Endothelial cell of umbilical vein (primary cell): ENCODE measurements at regions not wholly inside any gene's neighbourhood (a gene's known extent, or its start where the extent isn't known, plus 50 kb on each side); places are given as distances from the start of the nearest gene placed in this dataset.

Source experiments
- BruUV-seq: library from RNA; stranded (reverse); fragments of 400-500 nt; replicated peaks from 2 replicates; lab custom pipeline; 2021; lab: Mats Ljungman, UMichigan
- CTCF ChIA-PET: fragments of 300-600, 350-600 bp; sonication (Branson Sonifier 250); formaldehyde crosslinking; loops from one replicate; lab custom pipeline; 2021; ENCODE audit warnings: antibody characterized with exemption, inconsistent platforms; lab: Charles Lee
- POLR2A ChIA-PET: fragments of 300-600, 350-600 bp; sonication (Branson Sonifier 250); formaldehyde crosslinking; loops from one replicate; lab custom pipeline; 2021; ENCODE audit warnings: antibody characterized with exemption, inconsistent platforms; lab: Charles Lee
- DNase-seq: peaks from one replicate; pipeline ENCODE4 v3.0.0-alpha.2; 2011; ENCODE audit warnings: low read depth, low spot score
- FAIRE-seq: peaks from 2 replicates; lab custom pipeline; 2011; peaks lifted over from hg19 to GRCh38; lab: Jason Lieb, UNC
- H2AFZ ChIP-seq: 2 replicates; pipeline ENCODE4 v1.6.0; 2012; ENCODE audit warnings: low read depth, low read length, control low read depth, inconsistent platforms
- H3K27ac ChIP-seq: 2 replicates; pipeline ENCODE4 v1.5.1; 2011; ENCODE audit warnings: low read depth, mild to moderate bottlenecking, control low read depth, low read length, moderate library complexity; ENCODE audit not compliant: insufficient read depth
- H3K27me3 ChIP-seq, 2 experiments: 2 replicates each; pipeline versions ENCODE4 v1.6.0 to v1.6.1; 2011; ENCODE audit warnings: low read length in 2 of 2, mixed read lengths in 1 of 2; ENCODE audit not compliant: control insufficient read depth in 2 of 2, insufficient read depth in 2 of 2
- H3K36me3 ChIP-seq, 2 experiments: 2 replicates in 1 of 2; 3 replicates in 1 of 2; pipeline ENCODE4 v1.5.1; 2011; ENCODE audit warnings: low read length in 2 of 2, mild to moderate bottlenecking in 1 of 2, moderate library complexity in 1 of 2; ENCODE audit not compliant: control insufficient read depth in 2 of 2, insufficient read depth in 2 of 2; ENCODE audit errors: extremely low read depth in 1 of 2
- H3K4me1 ChIP-seq: 3 replicates; pipeline ENCODE4 v1.5.1; 2011; ENCODE audit warnings: mild to moderate bottlenecking, low read length; ENCODE audit not compliant: control insufficient read depth, insufficient read depth; ENCODE audit errors: extremely low read depth
- H3K4me2 ChIP-seq: 2 replicates; pipeline ENCODE4 v1.6.1; 2011; ENCODE audit warnings: low read length, control low read depth, mixed read lengths; ENCODE audit not compliant: insufficient read depth
- H3K4me3 ChIP-seq, 3 experiments: fragments of 200-600 bp in 1 of 3; sonication (generic), shearing (Covaris generic) in 1 of 3; replicated peaks in 1 of 3; 2 replicates each; pipeline ENCODE4 v1.5.1; 2011 to 2016; ENCODE audit warnings: control low read depth in 3 of 3, low read length in 3 of 3, mild to moderate bottlenecking in 2 of 3, inconsistent platforms in 1 of 3, low read depth in 1 of 3, moderate library complexity in 1 of 3; ENCODE audit not compliant: insufficient read depth in 1 of 3
- H3K79me2 ChIP-seq: 2 replicates; pipeline ENCODE4 v1.6.0; 2012; ENCODE audit warnings: low read length, inconsistent platforms; ENCODE audit not compliant: control insufficient read depth, insufficient read depth
- H3K9ac ChIP-seq: replicated peaks from 2 replicates; pipeline ENCODE3; 2011; ENCODE audit warnings: low read length, control low read depth; ENCODE audit not compliant: insufficient read depth; ENCODE audit errors: extremely low read depth
- H3K9me1 ChIP-seq: replicated peaks from 3 replicates; pipeline ENCODE4 v1.6.0; 2011; ENCODE audit warnings: mild to moderate bottlenecking, low read length; ENCODE audit not compliant: control insufficient read depth, insufficient read depth; ENCODE audit errors: extremely low read depth
- H3K9me3 ChIP-seq: replicated peaks from 2 replicates; pipeline ENCODE4 v1.5.1; 2012; ENCODE audit warnings: low read length, inconsistent platforms; ENCODE audit not compliant: control insufficient read depth, insufficient read depth
- H4K20me1 ChIP-seq: replicated peaks from 2 replicates; pipeline ENCODE3; 2011; ENCODE audit warnings: mild to moderate bottlenecking, low read length; ENCODE audit not compliant: control insufficient read depth, insufficient read depth; ENCODE audit errors: extremely low read depth
- EZH2 ChIP-seq: IDR thresholded peaks from 2 replicates; pipeline ENCODE4 v1.6.1; 2012; ENCODE audit warnings: borderline replicate concordance, low read depth, mild to moderate bottlenecking, moderate library complexity, low read length, inconsistent platforms; ENCODE audit not compliant: severe bottlenecking
- FOS ChIP-seq: IDR thresholded peaks from 2 replicates; pipeline ENCODE4 v1.6.1; 2011; ENCODE audit warnings: mild to moderate bottlenecking, low read length, moderate library complexity, borderline replicate concordance; ENCODE audit not compliant: insufficient read depth
- GATA2 ChIP-seq: IDR thresholded peaks from 2 replicates; pipeline ENCODE4 v1.7.0; 2011; ENCODE audit warnings: low read depth, mild to moderate bottlenecking, moderate library complexity, mixed read lengths, low read length; ENCODE audit not compliant: insufficient read length, insufficient read depth
- JUN ChIP-seq: IDR thresholded peaks from 2 replicates; pipeline ENCODE4 v1.6.1; 2011; ENCODE audit warnings: borderline replicate concordance, low read depth; ENCODE audit not compliant: insufficient read length, insufficient read depth
- MYC ChIP-seq: IDR thresholded peaks from one replicate; pipeline ENCODE4 v1.6.1; 2011; ENCODE audit warnings: mild to moderate bottlenecking, low read depth, low read length
- POLR2A ChIP-seq: IDR thresholded peaks from 2 replicates; pipeline ENCODE4 v1.6.1; 2012; ENCODE audit warnings: low read depth, mild to moderate bottlenecking, control low read depth, low read length
- POLR2AphosphoS5 ChIP-seq: IDR thresholded peaks from 2 replicates; pipeline ENCODE4 v1.6.1; 2012; ENCODE audit warnings: low read depth, mild to moderate bottlenecking, control low read depth, low read length, moderate library complexity; ENCODE audit not compliant: insufficient read depth
- dilution Hi-C: fragments of 300-500 bp; cut with MboI; formaldehyde crosslinking; loops from one replicate; pipeline ENCODE4 v1.15.0; 2019; ENCODE audit warnings: low sequenced_read_pairs; ENCODE audit not compliant: extremely low pct_ligation_motif_present
- intact Hi-C: fragments of 100-400 bp; cut with micrococcal nuclease; formaldehyde crosslinking; loops from one replicate; pipeline ENCODE4 v1.10.0; 2022
- TF ChIP-seq, protein P1 (sequence below), 2 donors: IDR thresholded peaks; 1 replicate in 1 of 2; 2 replicates in 1 of 2; pipeline ENCODE4 v1.5.1; 2011; ENCODE audit warnings: low read length in 2 of 2, mild to moderate bottlenecking in 2 of 2, moderate library complexity in 2 of 2, control low read depth in 1 of 2, inconsistent platforms in 1 of 2, low read depth in 1 of 2; ENCODE audit not compliant: insufficient read depth in 1 of 2; ENCODE audit errors: extremely low read depth in 1 of 2
- TF ChIP-seq, protein P2 (sequence below): IDR thresholded peaks from 2 replicates; pipeline ENCODE4 v1.6.1; 2011; ENCODE audit not compliant: insufficient read depth, insufficient read length

DNA sequence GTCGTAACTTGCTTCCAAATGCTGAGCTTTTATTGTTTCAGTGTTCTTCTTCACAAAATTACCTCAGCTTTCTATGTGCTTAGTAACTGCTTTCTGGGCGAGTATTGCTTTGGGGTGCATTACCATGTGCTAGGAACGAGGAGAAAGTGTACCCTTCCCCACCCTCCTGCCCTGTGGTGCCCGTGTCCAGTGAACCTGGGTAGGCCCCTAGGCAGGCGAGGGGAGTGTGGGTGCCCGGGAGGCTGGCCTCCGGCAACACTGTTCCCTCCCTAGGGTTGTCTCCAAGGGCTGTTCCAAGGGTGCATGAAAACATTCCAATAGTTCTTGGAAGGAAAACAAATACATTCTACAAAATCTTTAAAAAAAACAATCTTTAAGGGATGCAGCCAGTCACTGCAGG lies 216.5 kb upstream of the SOX1 start:
- no peaks in the 10 kb centered on the region for H3K36me3 ChIP-seq
- no peaks in the 10 kb centered on the region for H4K20me1 ChIP-seq
- dilution Hi-C loops, result no loop called here
- no peak for TF ChIP-seq FOS
- TF ChIP-seq, protein P1, sequence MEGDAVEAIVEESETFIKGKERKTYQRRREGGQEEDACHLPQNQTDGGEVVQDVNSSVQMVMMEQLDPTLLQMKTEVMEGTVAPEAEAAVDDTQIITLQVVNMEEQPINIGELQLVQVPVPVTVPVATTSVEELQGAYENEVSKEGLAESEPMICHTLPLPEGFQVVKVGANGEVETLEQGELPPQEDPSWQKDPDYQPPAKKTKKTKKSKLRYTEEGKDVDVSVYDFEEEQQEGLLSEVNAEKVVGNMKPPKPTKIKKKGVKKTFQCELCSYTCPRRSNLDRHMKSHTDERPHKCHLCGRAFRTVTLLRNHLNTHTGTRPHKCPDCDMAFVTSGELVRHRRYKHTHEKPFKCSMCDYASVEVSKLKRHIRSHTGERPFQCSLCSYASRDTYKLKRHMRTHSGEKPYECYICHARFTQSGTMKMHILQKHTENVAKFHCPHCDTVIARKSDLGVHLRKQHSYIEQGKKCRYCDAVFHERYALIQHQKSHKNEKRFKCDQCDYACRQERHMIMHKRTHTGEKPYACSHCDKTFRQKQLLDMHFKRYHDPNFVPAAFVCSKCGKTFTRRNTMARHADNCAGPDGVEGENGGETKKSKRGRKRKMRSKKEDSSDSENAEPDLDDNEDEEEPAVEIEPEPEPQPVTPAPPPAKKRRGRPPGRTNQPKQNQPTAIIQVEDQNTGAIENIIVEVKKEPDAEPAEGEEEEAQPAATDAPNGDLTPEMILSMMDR (IDR thresholded peaks at IDR 0.05; ENCODE audit: extremely low read depth in 1 of 2, insufficient read depth in 1 of 2, low read depth in 1 of 2, low read length in 2 of 2), result no peak
- ChIA-PET POLR2A (no interaction called here), CTCF (no interaction called here)
- no TSS peak for BruUV-seq
- no peaks in the 10 kb centered on the region for H3K79me2 ChIP-seq
- no peak overlapping the region for H2AFZ ChIP-seq
- intact Hi-C loops, result no loop called here
- no peak overlapping the region for H3K27ac ChIP-seq
- H3K4me2 ChIP-seq, result no peak overlapping the region
- H3K27me3 ChIP-seq, result no peaks in the 10 kb centered on the region
- peaks cover 2% of the 10 kb centered on the region for H3K9me3 ChIP-seq
- H3K4me3 ChIP-seq, result no peak overlapping the region
- H3K9me1 ChIP-seq, result no peaks in the 10 kb centered on the region
- no peaks in the 10 kb centered on the region for H3K4me1 ChIP-seq
- DNase-seq, result no peak
- no peak for FAIRE-seq
- no peak overlapping the region for H3K9ac ChIP-seq

DNA sequence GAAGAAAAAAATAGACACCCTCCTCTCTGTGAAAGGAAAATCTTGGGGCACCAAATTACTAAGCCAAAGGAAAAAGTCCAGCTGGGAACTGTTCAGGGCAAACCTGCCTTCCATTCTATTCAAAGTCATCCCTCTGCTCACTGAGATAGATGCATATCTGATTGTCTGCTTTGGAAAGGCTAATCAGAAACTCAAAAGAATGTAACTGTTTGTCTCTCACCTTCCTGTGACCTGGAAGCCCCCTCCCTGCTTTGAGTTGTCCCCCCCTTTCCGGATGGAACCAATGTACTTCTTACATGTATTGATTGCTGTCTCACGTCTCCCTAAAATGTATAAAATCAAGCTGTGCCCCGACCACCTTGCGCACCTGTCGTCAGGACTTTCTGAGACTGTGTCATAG lies 216.0 kb upstream of the SOX1 start:
- no peaks in the 10 kb centered on the region for H3K4me1 ChIP-seq
- H3K79me2 ChIP-seq, result no peaks in the 10 kb centered on the region
- DNase-seq (no peak), FAIRE-seq (no peak)
- dilution Hi-C loops (no loop called here), intact Hi-C loops (no loop called here)
- H3K27me3 ChIP-seq, result no peaks in the 10 kb centered on the region
- no peak overlapping the region for H3K4me2 ChIP-seq
- ChIA-PET CTCF (no interaction called here), POLR2A (no interaction called here)
- TF ChIP-seq GATA2, result no peak
- TF ChIP-seq FOS, result no peak
- TF ChIP-seq, protein P2, sequence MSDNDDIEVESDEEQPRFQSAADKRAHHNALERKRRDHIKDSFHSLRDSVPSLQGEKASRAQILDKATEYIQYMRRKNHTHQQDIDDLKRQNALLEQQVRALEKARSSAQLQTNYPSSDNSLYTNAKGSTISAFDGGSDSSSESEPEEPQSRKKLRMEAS, result no peak
- TF ChIP-seq MYC, result no peak
- TF ChIP-seq, protein P1 (IDR thresholded peaks at IDR 0.05; ENCODE audit: extremely low read depth in 1 of 2, insufficient read depth in 1 of 2, low read depth in 1 of 2, low read length in 2 of 2), result no peak
- no peak for TF ChIP-seq JUN
- no peak for TF ChIP-seq EZH2
- no peak for TF ChIP-seq POLR2AphosphoS5
- TF ChIP-seq POLR2A, result no peak
- H3K9me3 ChIP-seq, result no peaks in the 10 kb centered on the region
- H3K27ac ChIP-seq, result no peak overlapping the region
- BruUV-seq, result no TSS peak
- H3K4me3 ChIP-seq, result no peak overlapping the region
- H2AFZ ChIP-seq, result no peak overlapping the region
- H3K9me1 ChIP-seq, result no peaks in the 10 kb centered on the region
- H3K36me3 ChIP-seq, result no peaks in the 10 kb centered on the region
- H3K9ac ChIP-seq, result no peak overlapping the region
- H4K20me1 ChIP-seq, result no peaks in the 10 kb centered on the region
